Lower leg skin (tissue), 4 donors: ENCODE measurements at regions not wholly inside any gene's neighbourhood (a gene's known extent, or its start where the extent isn't known, plus 50 kb on each side); places are given as distances from the start of the nearest gene placed in this dataset.

Source experiments
- DNase-seq, 2 donors: peaks; one replicate each; pipeline ENCODE4 v3.0.0-alpha.2; 2019; ENCODE audit warnings: low spot score in 2 of 2
- H3K4me3 ChIP-seq: fragments of 200-600 bp; sonication (generic); 2 replicates; pipeline ENCODE4 v1.5.1; 2017; ENCODE audit warnings: mild to moderate bottlenecking, low read depth; ENCODE audit not compliant: poor library complexity, severe bottlenecking
- CTCF ChIP-seq, 3 donors: fragments of 450-650 bp; IDR thresholded peaks; one replicate each; pipeline ENCODE4 v1.5.1; 2016; ENCODE audit warnings: antibody characterized with exemption in 3 of 3, mild to moderate bottlenecking in 3 of 3, moderate library complexity in 2 of 3
- POLR2A ChIP-seq, 2 donors: fragments of 450-650 bp; IDR thresholded peaks; one replicate each; pipeline ENCODE4 v1.6.1; 2016 to 2017; ENCODE audit warnings: antibody characterized with exemption in 2 of 2, mild to moderate bottlenecking in 1 of 2, moderate library complexity in 1 of 2
- WGBS, 2 donors: methylation state at CpG; one replicate each; pipeline ENCODE4 v1.1.5; 2018; 5-methylcytosine and 5-hydroxymethylcytosine counted together
- intact Hi-C: fragments of 100-400 bp; cut with DNase I; formaldehyde crosslinking; loops from one replicate; pipeline ENCODE4 v1.15.0; 2023; ENCODE audit warnings: low total_unique reads

GRCh38 chr7:41431671-41432070, 271.2 kb downstream of the INHBA start:
- 76 to 88% methylated on average over 3 of the region's 3 CpGs for WGBS, 2 donors
- no peak for DNase-seq
- intact Hi-C loops: no loop called here
- H3K4me3 ChIP-seq: no peak overlapping the region
- TF ChIP-seq POLR2A (IDR thresholded peaks at IDR 0.05): no peak
- no peak for TF ChIP-seq CTCF (IDR thresholded peaks at IDR 0.05)

- intact Hi-C loops: no loop called here
- WGBS, 2 donors: 73 to 74% methylated on average over 4 of the region's 4 CpGs
- no peak overlapping the region for H3K4me3 ChIP-seq
- no peak for DNase-seq
- TF ChIP-seq POLR2A (IDR thresholded peaks at IDR 0.05) (no peak), CTCF (IDR thresholded peaks at IDR 0.05) (no peak)
Measured at GRCh38 chr7:41428381-41428780, 274.5 kb downstream of the INHBA start.

- no peak for TF ChIP-seq POLR2A (IDR thresholded peaks at IDR 0.05)
- no peak for TF ChIP-seq CTCF (IDR thresholded peaks at IDR 0.05)
- H3K4me3 ChIP-seq: no peak overlapping the region
- WGBS, 2 donors: 53 to 67% methylated on average over 3 of the region's 3 CpGs
- DNase-seq: no peak
- intact Hi-C loops: no loop called here
Measured at GRCh38 chr7:41425926-41426325, 277.0 kb downstream of the INHBA start.

- TF ChIP-seq CTCF (IDR thresholded peaks at IDR 0.05) (no peak), POLR2A (IDR thresholded peaks at IDR 0.05) (no peak)
- intact Hi-C loops: no loop called here
- H3K4me3 ChIP-seq: no peak overlapping the region
- WGBS, 2 donors: 57 to 70% methylated on average over 3 of the region's 3 CpGs
- DNase-seq: no peak
Measured at GRCh38 chr7:41421056-41421455, 281.8 kb downstream of the INHBA start.

GRCh38 chr7:41420421-41420820, 282.5 kb downstream of the INHBA start:
- no peak for DNase-seq
- no peak overlapping the region for H3K4me3 ChIP-seq
- TF ChIP-seq POLR2A (IDR thresholded peaks at IDR 0.05): no peak
- TF ChIP-seq CTCF (IDR thresholded peaks at IDR 0.05): no peak
- 65 to 73% methylated on average over 3 of the region's 3 CpGs for WGBS, 2 donors
- intact Hi-C loops: no loop called here

GRCh38 chr7:41418337-41418736, 284.6 kb downstream of the INHBA start:
- no peak for DNase-seq
- TF ChIP-seq POLR2A (IDR thresholded peaks at IDR 0.05) (no peak), CTCF (IDR thresholded peaks at IDR 0.05) (no peak)
- intact Hi-C loops: no loop called here
- WGBS, 2 donors: 49% methylated on average over 3 of the region's 3 CpGs
- H3K4me3 ChIP-seq: no peak overlapping the region
